NCI-H82 (cell line): ENCODE measurements at regions not wholly inside any gene's neighbourhood (a gene's known extent, or its start where the extent isn't known, plus 50 kb on each side); places are given as distances from the start of the nearest gene placed in this dataset.

ENCODE experiments used
- DNase-seq: peaks from one replicate; lab custom pipeline; 2025; lab: John Stamatoyannopoulos, UW

DNA sequence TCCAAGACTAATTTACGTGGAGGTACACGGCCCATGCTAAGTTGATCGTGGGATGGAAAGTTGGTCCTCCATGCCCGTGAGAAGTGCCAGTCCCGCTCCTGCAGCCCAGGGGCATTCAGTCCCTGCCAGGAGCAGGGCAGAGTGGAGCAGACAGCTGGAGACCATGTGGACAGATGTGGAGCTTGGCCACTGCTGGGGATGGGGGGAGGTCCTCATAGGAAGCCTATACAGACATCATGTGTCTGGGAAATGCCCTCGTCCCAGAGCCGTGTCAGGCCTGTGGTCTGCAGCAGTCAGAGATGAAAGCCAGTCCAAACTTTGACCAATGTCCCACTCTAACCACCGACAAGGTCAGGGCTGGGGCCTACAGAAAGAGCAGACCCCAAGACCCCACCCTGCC is 118.4 kb downstream of the CPZ start:
- no peak for DNase-seq

DNA sequence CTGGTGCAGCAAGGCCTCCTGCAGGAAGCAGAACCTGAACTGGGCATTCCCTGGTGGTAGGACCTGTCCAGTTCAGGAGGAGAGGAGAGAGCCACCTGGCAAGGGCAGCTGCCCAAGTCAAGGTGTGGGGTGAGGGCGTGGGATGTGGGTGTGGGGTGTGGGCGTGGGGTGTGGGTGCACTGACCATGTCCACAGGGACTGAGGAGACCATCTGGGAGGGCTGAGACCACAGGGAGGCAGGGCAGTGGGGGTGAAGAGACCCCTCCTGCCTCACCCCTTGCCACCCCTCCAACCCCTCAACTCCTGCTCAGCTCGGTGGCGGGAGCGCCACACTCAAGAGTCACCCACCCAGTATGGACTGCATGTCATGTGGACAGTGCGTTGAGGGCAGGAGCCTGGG is 117.9 kb downstream of the CPZ start:
- no peak for DNase-seq

GRCh38 chr4:8709729-8710360 is 117.3 kb downstream of the CPZ start:
- no peak for DNase-seq

DNA sequence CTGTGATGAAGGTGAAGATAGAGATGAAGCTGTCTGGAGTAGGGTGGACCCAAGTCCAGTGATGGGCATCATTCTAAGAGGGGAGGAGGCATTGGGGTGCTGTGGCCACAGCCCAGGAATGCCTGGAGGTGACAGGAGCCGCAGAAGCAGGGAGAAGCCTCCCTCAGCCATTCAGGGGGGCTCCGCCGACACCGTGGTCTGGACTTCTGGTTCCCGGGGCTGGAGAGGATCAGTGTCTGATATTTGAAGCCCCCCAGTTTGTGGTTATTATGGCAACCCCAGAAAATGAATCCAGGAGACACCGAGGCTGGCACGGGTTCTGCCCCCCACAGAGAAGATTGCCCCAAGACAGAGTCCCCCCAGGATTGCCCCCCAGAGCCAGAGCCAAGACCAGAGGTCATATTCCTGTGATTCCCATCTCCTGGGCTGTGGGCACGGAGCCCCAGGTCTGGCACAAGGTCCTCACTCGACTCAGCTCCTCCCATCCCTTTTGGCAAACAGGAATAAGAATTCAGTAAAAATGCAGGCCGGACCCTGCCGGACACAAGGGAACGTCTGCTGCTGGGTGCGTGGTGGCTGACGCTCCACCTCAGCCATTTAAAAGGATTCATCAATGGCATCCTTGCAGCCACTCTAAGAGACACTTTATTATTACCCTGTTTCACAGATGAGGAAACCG is 116.6 kb downstream of the CPZ start:
- no peak for DNase-seq

GRCh38 chr4:8708401-8709021 is 115.9 kb downstream of the CPZ start:
- DNase-seq: no peak

DNA sequence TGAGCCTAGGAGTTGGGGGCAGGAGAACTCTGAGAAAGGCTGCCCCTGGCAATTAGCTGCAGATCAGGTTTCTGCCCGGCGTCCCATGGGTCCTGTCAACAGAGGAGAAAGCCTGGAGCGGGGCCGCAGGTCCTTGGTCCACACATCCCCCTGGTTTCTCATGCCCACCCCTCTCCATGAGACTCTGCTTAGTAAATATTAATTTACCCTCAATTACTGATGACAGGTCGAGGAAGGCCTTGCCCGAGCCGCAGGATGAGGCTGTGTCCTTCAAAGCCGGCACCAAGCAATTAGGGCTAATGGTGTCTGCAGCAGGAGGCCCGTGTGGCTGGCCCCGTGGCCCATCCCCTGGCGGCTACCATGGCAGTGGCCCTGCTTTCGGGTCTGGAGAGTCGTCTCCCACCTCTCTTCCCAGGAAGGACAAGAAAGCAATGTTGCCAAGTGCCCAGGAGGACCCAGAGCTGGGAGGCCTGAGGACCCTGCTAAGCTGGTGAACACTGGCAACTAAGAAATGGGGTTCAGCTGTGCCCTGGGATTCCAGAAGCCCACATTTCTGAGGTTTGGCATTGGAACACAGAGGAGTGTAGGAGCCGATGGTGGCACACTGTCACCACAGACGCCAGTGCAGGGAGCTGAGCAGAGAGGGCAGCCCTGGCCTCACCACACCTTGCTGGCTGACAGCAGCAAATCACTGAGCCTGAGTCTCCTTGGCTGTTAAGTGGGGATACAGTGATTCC is 114.6 kb downstream of the CPZ start:
- DNase-seq: no peak

- DNase-seq: no peak
Measured at GRCh38 chr4:8706216-8707044, 113.9 kb downstream of the CPZ start.

DNA sequence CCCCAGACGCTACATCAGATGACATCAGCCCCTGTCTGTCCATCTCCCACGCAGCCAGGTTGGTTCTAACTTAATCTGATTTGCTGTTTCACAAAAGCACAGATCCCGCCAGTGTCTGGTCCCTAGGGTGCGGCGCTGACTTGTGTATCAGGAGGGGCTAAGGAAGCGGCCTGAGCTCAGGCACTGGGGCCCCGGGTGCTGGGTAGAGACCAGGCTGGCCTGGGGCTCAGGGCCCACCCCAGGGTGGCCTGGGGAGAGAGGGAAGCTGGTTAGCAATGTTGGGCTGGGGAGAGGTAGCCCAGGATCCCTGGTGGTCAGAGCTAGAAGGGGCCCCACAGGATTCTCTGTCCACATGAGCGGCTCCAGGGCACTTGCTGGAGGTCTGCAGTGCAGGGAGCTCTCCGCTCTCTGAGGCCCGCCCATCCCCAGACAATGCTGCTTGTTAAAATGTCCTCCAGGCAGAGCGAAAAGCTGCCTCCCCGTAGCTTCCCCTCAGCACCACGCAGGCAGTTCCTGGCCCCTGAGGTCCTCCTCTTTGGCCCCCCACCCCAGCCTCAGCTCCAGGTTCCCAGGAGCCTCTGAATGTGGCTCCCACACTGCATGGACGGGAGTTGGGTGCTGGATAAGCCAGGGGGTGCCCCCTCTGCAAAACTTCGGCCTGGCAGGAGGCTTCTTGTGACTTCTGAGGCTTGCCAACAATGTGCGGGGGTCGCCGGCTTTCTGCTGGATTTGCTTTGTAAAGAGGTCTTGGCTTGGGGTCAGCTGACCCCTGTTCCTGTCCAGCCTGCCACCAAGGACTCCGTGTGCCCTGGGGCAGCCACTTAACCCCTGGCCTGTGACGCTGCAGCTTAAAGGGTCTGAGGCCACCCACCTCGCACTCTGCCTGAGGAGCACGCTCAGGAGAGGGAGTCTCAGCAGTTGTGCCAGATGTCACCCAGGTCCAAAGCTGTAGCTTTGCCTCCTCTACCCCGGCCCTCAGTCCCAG is 112.9 kb downstream of the CPZ start:
- DNase-seq: peak; percentile 13

DNA sequence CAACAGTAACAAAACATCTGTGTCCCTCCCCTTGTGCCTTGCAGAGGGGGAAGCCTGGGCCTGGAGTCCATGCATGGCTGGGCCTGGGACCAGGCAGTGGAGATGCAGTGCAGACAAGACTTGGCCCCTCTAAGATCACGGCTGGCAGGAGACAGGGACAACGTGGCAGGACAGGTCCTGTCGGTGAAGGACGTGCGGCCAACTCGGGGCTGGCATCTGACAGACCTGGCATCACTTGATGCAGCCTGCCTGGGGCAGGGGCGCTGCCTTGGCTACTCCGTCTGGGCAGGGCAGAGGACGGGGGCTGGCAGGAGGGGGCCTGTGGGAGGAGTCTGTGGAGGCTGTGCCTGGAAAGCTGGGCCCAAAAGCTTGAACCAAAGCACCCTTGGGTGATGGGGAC is 112.1 kb downstream of the CPZ start:
- DNase-seq: no peak

DNA sequence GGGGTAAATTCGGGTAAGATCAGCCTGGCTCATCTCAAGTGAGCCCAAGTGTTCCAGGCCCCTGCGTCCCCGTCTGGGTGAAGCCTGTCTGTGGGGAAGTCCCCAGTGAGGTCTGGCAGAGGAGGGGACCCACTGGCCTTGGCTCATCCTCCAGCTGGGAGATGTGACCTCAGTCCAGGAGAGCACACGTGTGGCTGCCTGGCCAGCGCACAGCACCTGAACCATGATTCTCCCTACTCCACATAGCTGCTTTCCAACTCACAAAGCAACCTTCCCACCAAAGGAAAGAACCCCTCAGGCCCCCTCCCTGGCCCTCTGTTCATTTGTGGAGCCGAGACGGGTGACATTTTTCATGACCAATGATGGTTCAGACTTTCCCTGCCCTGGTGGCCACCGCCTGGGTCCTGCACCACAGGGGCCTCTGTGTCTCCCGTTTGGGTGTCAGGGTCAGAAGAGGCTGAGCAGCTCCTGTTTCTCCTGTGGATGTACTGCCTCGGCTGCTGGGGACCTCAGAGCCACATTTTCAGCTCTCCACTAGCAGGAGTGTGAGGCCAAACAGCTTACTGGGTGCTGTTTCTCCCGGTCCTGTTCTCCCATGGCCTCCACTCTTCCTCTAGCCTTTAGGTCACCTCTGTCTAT is 111.4 kb downstream of the CPZ start:
- DNase-seq: no peak

DNA sequence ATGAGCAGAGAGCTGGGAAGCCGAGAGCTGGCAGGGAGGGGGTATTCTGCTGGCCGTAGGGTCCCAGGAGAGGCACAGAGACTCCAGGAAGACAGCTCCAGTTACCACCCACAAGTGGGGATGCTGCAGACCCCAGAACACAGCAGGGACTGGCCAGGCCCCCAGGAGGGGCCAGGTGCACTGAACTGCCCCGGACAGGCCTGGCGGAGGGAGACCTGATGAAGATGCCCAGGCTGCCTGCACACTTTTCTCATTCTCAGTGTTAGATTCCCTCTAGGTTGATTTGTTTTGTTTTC is 110.8 kb downstream of the CPZ start:
- no peak for DNase-seq

DNA sequence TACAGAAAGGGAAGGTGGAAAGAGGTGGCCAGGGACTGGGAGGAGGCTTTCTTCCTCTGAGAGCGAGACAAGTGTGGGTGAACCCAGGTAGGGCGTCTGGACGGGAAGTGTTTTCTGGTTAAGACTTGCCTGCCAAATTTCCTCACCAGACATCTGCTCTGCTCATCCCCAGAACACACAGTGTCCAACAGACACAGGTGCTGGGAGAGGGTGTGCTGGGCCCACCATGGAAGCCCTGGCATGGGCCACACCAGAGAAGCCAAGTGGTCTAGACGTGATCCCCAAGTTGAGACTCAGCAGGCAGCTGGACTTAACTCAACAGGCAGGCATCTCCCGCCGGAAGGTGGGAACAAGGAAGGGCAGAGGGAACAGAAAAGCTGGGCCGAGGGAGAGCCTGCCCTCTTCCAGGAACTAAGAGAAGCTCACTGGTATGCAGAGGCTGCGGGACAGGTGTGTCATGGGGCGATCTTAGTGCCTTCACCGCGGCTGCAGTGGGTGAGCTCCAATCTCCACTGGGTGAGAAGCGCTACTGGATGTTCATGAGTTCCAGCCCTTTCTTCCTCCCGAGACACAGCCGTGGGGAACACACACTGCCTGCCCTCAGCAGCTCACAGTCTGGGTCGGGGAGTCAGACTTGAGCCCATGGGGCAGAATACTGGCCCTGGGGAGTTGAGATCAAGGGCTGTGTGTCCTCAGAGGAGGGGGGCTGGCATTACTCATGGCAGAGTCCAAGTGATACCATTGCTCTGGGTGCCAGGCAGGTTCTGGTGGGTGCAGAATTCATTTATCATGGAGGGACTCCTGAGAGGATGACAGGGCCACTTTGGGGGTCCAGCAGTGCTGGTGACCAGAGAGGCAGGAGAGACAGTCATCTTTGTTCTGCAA is 110.2 kb downstream of the CPZ start:
- DNase-seq: no peak

- DNase-seq: no peak
Measured at GRCh38 chr4:8702020-8702495, 109.5 kb downstream of the CPZ start.

DNA sequence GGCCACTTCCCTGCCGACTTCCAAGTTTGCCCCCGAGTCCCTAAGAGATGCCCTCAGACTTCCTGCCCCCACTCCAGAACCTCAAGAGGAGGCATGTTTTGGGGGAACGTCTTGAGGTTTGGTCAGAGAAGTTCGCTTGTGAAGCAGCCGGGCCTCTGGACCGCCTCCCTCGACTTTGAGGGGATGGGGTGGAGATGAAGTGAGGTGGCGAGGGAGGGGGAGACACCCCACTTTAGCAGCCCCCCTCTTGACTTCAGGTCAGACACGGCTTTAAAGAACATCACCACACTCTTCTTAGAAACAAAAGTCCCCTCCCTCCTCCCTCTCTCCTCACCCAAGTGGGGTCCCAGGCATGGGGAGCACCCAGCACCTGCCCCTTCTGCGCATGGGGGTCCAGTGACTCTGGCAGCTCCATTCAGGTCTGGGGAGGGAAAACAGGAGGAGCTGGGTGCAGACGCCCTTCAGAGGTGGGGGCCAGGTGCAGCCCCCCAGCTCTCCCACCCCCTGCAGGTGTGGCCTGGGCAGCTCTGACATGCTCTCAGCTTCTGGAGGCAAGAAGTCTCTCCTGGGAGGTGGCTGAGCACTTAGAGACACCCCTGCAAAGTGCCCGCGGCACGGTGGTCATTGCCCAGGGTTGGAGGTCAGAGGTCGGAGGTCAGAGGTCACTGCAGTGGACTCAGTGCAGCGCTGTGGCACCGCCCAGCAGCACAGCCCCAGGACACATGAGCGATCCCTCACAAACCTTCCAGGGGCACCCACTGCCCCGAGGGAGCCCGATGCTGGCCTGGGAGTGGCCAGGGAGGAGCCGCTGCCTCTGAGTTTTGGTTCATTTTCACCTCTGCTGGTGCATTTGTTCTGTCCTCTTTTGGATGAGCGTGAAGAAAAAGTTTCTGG is 108.8 kb downstream of the CPZ start:
- no peak for DNase-seq

DNA sequence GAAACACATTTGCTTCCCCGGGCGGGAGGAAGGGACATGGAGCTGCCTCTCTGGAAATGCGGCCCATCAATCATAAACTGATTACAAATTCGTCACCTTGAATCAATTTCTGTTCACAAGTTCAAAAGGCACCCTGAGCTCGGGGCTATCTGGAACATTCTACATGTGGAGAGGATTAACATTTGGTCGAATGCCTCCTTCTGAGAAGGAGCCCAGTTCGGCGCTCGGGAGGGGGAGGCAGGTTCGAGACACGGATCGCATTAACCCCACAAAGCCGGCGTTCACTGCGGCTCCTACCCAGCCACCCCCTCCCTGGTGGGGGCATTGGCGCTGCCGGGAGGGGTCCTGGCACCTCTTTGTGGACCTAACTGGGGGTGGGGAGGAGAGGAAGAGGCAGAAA is 108.0 kb downstream of the CPZ start:
- DNase-seq: no peak

GRCh38 chr4:8699479-8700145 is 107.0 kb downstream of the CPZ start:
- DNase-seq: no peak

- no peak for DNase-seq
Measured at GRCh38 chr4:8699063-8699385, 106.5 kb downstream of the CPZ start.
